OCI-LY3 (cell line): ENCODE measurements at regions not wholly inside any gene's neighbourhood (a gene's known extent, or its start where the extent isn't known, plus 50 kb on each side); places are given as distances from the start of the nearest gene placed in this dataset.

ENCODE experiments used
- H2AFZ ChIP-seq: fragments of 200-600, 300-600 bp; shearing (Covaris generic); 2 replicates; pipeline ENCODE4 v1.6.0; 2014; ENCODE audit warnings: antibody characterized with exemption, low read depth, low read length
- H3K27ac ChIP-seq: fragments of 200-600, 300-600 bp; sonication (generic); 2 replicates; pipeline ENCODE4 v1.5.1; 2014; ENCODE audit warnings: mild to moderate bottlenecking, low read length, moderate library complexity, mixed read lengths
- H3K27me3 ChIP-seq: fragments of 200-600, 300-600 bp; sonication (generic); 2 replicates; pipeline ENCODE4 v1.6.1; 2014; ENCODE audit warnings: low read depth, low read length, mixed read lengths
- H3K36me3 ChIP-seq: fragments of 200-600, 300-600 bp; sonication (generic); replicated peaks from 2 replicates; pipeline ENCODE3; 2014; ENCODE audit warnings: low read depth, low read length, mixed read lengths
- H3K4me1 ChIP-seq: fragments of 300-600, 200-600 bp; sonication (generic); 2 replicates; pipeline ENCODE4 v1.6.1; 2014; ENCODE audit warnings: low read length, mixed read lengths
- H3K4me2 ChIP-seq: fragments of 200-600, 300-600 bp; sonication (generic); 2 replicates; pipeline ENCODE4 v1.6.1; 2014; ENCODE audit warnings: low read length, mixed read lengths
- H3K4me3 ChIP-seq: fragments of 300-600, 200-600 bp; sonication (generic); 2 replicates; pipeline ENCODE4 v1.5.1; 2014; ENCODE audit warnings: antibody characterized with exemption, mild to moderate bottlenecking, low read length, moderate library complexity
- H3K79me2 ChIP-seq: fragments of 300-600, 200-600 bp; shearing (Covaris generic); 2 replicates; pipeline ENCODE4 v1.6.1; 2014; ENCODE audit warnings: mild to moderate bottlenecking, low read length, mixed read lengths
- H3K9ac ChIP-seq: fragments of 300-600, 200-600 bp; shearing (Covaris generic); 2 replicates; pipeline ENCODE4 v1.6.0; 2014; ENCODE audit warnings: mild to moderate bottlenecking, low read length, moderate library complexity
- H3K9me3 ChIP-seq: fragments of 200-600, 300-600 bp; shearing (Covaris generic); 2 replicates; pipeline ENCODE4 v1.6.1; 2014; ENCODE audit warnings: low read length, mixed read lengths; ENCODE audit not compliant: insufficient read depth
- H4K20me1 ChIP-seq: fragments of 200-600, 300-600 bp; sonication (generic); 2 replicates; pipeline ENCODE4 v1.6.1; 2016; ENCODE audit warnings: low read length, mixed read lengths; ENCODE audit not compliant: insufficient read depth
- EZH2phosphoT487 ChIP-seq: fragments of 200-600 bp; shearing (Covaris generic); IDR thresholded peaks from 2 replicates; pipeline ENCODE4 v1.6.1; 2018; ENCODE audit warnings: antibody characterized with exemption, mixed run types, low read depth
- TF ChIP-seq, protein P1 (sequence below): fragments of 200-600, 300-600 bp; sonication (generic); IDR thresholded peaks from 2 replicates; pipeline ENCODE4 v1.5.1; 2014; ENCODE audit warnings: antibody characterized with exemption, low read length, low read depth

GRCh38 chr13:50711996-50712395 is 131.5 kb downstream of the DLEU7 start:
- H3K4me3 ChIP-seq = no peak overlapping the region

DNA sequence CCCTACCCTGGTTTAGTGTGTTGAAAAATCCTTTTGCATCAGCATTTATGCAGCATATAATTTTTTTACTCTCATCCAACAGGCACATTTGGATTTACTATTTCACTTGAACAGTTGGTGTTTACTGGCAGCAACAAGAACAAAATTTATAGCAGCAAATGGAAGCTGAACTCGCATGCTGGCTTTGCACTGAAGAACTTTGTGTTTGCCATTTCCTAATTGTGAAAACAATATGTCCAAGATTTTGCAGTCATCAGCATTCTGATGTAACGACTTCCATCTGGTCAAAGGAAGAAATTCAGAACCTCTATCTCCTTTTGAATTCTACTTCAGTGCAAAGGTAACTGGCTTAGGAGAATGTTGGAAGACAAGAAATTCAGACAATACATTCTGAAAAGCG is 131.0 kb downstream of the DLEU7 start:
- no peak overlapping the region for H3K9ac ChIP-seq
- no peak overlapping the region for H3K4me3 ChIP-seq
- H3K27me3 ChIP-seq = no peaks in the 10 kb centered on the region
- H3K9me3 ChIP-seq = no peaks in the 10 kb centered on the region
- no peak overlapping the region for H3K4me2 ChIP-seq
- TF ChIP-seq EZH2phosphoT487 = no peak
- TF ChIP-seq, protein P1, sequence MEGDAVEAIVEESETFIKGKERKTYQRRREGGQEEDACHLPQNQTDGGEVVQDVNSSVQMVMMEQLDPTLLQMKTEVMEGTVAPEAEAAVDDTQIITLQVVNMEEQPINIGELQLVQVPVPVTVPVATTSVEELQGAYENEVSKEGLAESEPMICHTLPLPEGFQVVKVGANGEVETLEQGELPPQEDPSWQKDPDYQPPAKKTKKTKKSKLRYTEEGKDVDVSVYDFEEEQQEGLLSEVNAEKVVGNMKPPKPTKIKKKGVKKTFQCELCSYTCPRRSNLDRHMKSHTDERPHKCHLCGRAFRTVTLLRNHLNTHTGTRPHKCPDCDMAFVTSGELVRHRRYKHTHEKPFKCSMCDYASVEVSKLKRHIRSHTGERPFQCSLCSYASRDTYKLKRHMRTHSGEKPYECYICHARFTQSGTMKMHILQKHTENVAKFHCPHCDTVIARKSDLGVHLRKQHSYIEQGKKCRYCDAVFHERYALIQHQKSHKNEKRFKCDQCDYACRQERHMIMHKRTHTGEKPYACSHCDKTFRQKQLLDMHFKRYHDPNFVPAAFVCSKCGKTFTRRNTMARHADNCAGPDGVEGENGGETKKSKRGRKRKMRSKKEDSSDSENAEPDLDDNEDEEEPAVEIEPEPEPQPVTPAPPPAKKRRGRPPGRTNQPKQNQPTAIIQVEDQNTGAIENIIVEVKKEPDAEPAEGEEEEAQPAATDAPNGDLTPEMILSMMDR = no peak
- no peaks in the 10 kb centered on the region for H3K36me3 ChIP-seq
- H4K20me1 ChIP-seq = no peaks in the 10 kb centered on the region
- H3K27ac ChIP-seq = no peak overlapping the region
- no peaks in the 10 kb centered on the region for H3K4me1 ChIP-seq
- H3K79me2 ChIP-seq = no peaks in the 10 kb centered on the region
- no peak overlapping the region for H2AFZ ChIP-seq

More at GRCh38 chr13:50711996-50712395, 131.5 kb downstream of the DLEU7 start:
- TF ChIP-seq, protein P1 = no peak
- TF ChIP-seq EZH2phosphoT487 = no peak
- H3K79me2 ChIP-seq = no peaks in the 10 kb centered on the region
- no peaks in the 10 kb centered on the region for H4K20me1 ChIP-seq
- H3K4me1 ChIP-seq = no peaks in the 10 kb centered on the region
- no peak overlapping the region for H3K9ac ChIP-seq
- H3K27ac ChIP-seq = no peak overlapping the region
- H3K4me2 ChIP-seq = no peak overlapping the region
- H3K9me3 ChIP-seq = no peaks in the 10 kb centered on the region
- H3K27me3 ChIP-seq = no peaks in the 10 kb centered on the region
- H2AFZ ChIP-seq = no peak overlapping the region
- H3K36me3 ChIP-seq = no peaks in the 10 kb centered on the region

- TF ChIP-seq, protein P1 = no peak
- no peak for TF ChIP-seq EZH2phosphoT487
- H3K27ac ChIP-seq = no peak overlapping the region
- H3K4me3 ChIP-seq = no peak overlapping the region
- H4K20me1 ChIP-seq = no peaks in the 10 kb centered on the region
- H3K4me2 ChIP-seq = no peak overlapping the region
- H3K9ac ChIP-seq = no peak overlapping the region
- no peak overlapping the region for H2AFZ ChIP-seq
- no peaks in the 10 kb centered on the region for H3K9me3 ChIP-seq
- H3K79me2 ChIP-seq = no peaks in the 10 kb centered on the region
- H3K4me1 ChIP-seq = no peaks in the 10 kb centered on the region
- no peaks in the 10 kb centered on the region for H3K27me3 ChIP-seq
- no peaks in the 10 kb centered on the region for H3K36me3 ChIP-seq
Measured at GRCh38 chr13:50712881-50713280, 130.6 kb downstream of the DLEU7 start.

GRCh38 chr13:50713523-50714248 is 129.8 kb downstream of the DLEU7 start:
- H3K79me2 ChIP-seq = no peaks in the 10 kb centered on the region
- H3K27ac ChIP-seq = no peak overlapping the region
- no peaks in the 10 kb centered on the region for H3K4me1 ChIP-seq
- no peaks in the 10 kb centered on the region for H4K20me1 ChIP-seq
- H3K4me2 ChIP-seq = no peak overlapping the region
- no peaks in the 10 kb centered on the region for H3K9me3 ChIP-seq
- H3K36me3 ChIP-seq = no peaks in the 10 kb centered on the region
- no peak overlapping the region for H3K9ac ChIP-seq
- no peak for TF ChIP-seq EZH2phosphoT487
- TF ChIP-seq, protein P1 = no peak
- H2AFZ ChIP-seq = no peak overlapping the region
- no peak overlapping the region for H3K4me3 ChIP-seq
- no peaks in the 10 kb centered on the region for H3K27me3 ChIP-seq
